ENCODE measurements at regions not wholly inside any gene's neighbourhood (a gene's known extent, or its start where the extent isn't known, plus 50 kb on each side); places are given as distances from the start of the nearest gene placed in this dataset.

DNA sequence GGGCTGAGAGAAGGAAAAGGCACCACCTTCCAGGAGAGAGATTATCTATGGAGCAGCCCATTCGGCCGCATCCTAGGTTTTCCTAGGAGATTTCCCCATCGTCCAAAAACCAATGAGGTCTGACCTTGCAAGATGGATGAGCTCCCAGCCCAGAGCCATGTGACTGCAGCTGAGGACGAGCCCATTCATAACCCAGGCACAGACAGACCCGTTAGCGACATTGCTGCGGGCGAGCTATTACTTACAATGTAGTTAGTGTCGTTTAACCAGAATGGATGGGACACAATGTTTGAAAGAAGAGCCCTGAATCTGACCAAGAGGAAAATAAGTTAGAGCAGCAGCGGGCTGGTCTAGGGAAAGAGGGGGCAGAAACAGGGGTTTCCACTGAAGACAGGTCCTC, 395.9 kb upstream of the CADM1 start:
- TF ChIP-seq, protein P1, sequence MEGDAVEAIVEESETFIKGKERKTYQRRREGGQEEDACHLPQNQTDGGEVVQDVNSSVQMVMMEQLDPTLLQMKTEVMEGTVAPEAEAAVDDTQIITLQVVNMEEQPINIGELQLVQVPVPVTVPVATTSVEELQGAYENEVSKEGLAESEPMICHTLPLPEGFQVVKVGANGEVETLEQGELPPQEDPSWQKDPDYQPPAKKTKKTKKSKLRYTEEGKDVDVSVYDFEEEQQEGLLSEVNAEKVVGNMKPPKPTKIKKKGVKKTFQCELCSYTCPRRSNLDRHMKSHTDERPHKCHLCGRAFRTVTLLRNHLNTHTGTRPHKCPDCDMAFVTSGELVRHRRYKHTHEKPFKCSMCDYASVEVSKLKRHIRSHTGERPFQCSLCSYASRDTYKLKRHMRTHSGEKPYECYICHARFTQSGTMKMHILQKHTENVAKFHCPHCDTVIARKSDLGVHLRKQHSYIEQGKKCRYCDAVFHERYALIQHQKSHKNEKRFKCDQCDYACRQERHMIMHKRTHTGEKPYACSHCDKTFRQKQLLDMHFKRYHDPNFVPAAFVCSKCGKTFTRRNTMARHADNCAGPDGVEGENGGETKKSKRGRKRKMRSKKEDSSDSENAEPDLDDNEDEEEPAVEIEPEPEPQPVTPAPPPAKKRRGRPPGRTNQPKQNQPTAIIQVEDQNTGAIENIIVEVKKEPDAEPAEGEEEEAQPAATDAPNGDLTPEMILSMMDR (IDR thresholded peaks at IDR 0.05; ENCODE audit: low read depth, low read length, missing control alignments) = no peak
- no peak overlapping the region for H3K4me3 ChIP-seq (replicated peaks; ENCODE audit: low read depth, low read length)
- DNase-seq (ENCODE audit: extremely low read depth, low read depth) = no peak

DNA sequence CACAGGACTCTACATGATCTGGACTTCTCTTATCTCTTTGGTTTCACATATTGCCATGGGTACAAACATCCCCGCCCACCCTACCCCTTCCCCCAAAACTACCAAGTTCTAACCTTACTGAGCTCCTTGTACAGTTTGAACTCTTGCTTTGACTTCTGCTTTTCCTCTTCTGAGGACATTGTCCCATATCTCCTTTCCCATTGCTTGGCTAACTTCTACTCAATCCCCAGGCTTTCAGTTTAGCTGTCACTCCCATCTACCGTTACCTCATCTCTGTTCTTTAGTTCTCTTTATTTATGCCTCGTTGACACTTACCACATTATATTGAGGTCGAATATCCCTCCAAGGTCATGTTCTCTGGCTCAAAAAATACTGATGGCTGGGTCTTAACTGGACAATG, 393.5 kb upstream of the CADM1 start:
- H3K4me3 ChIP-seq (replicated peaks; ENCODE audit: low read depth, low read length) = no peak overlapping the region
- TF ChIP-seq, protein P1 (IDR thresholded peaks at IDR 0.05; ENCODE audit: low read depth, low read length, missing control alignments) = no peak
- DNase-seq (ENCODE audit: extremely low read depth, low read depth) = no peak

DNA sequence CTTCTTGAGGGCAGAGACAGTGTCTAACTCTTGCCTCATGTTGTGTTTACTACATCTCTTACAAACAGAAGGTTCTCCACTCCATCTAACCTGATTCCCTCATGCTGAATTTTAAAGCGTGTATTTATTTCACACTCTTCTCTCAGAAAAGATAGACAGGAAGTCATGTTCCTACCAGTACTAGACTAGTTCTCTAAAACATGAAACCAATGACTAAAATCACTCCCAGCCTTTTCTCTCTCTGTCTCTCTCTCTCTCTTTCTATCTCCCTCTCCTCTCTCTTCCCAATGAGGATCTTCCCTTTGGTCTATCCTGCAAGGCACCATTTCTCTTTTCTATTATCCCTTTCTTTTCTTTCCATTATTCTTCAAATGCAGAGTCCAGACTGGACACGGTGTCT, 391.9 kb upstream of the CADM1 start:
- no peak for DNase-seq (ENCODE audit: extremely low read depth, low read depth)
- TF ChIP-seq, protein P1 (IDR thresholded peaks at IDR 0.05; ENCODE audit: low read depth, low read length, missing control alignments) = no peak
- H3K4me3 ChIP-seq (replicated peaks; ENCODE audit: low read depth, low read length) = no peak overlapping the region

DNA sequence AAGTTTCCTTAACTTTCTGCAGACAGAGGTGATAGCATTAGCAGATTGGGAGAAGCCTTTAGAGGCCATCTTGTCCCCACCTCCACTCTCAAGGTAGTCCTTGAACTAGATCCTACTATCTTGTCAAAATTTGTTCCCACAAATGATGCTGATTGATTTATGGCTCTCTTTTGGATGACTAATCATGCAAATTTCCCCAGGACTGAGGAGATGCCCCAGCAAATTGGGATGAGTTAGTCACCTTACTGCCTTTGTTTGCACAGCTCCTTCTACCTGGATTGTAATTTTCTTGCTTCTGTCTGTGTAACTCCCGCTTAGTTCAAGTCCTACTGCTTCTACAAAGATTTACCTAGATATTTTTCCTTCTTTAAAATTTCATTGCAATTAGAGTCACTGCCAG, 391.4 kb upstream of the CADM1 start:
- TF ChIP-seq, protein P1 (IDR thresholded peaks at IDR 0.05; ENCODE audit: low read depth, low read length, missing control alignments) = no peak
- H3K4me3 ChIP-seq (replicated peaks; ENCODE audit: low read depth, low read length) = no peak overlapping the region
- DNase-seq (ENCODE audit: extremely low read depth, low read depth) = no peak

DNA sequence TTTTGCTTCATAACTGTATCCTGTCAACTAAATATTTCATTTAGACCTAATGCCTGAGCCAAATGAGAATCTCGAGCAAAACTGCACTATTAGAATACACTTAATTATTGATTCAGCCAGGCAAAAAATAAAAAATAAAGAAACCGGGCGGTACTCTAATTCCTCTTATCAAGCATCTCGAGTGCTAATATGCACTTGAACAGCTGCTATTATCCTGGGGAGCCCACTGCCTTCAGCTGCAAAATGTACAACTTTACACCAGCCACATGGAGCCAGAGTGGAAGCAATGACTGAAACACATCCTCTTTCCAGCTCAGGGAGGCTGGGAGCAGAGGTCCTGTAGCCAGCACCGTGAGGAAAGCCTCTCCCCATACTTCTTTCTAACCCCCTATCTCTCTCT, 390.0 kb upstream of the CADM1 start:
- DNase-seq (ENCODE audit: extremely low read depth, low read depth) = no peak
- TF ChIP-seq, protein P1 (IDR thresholded peaks at IDR 0.05; ENCODE audit: low read depth, low read length, missing control alignments) = no peak
- H3K4me3 ChIP-seq (replicated peaks; ENCODE audit: low read depth, low read length) = no peak overlapping the region

DNA sequence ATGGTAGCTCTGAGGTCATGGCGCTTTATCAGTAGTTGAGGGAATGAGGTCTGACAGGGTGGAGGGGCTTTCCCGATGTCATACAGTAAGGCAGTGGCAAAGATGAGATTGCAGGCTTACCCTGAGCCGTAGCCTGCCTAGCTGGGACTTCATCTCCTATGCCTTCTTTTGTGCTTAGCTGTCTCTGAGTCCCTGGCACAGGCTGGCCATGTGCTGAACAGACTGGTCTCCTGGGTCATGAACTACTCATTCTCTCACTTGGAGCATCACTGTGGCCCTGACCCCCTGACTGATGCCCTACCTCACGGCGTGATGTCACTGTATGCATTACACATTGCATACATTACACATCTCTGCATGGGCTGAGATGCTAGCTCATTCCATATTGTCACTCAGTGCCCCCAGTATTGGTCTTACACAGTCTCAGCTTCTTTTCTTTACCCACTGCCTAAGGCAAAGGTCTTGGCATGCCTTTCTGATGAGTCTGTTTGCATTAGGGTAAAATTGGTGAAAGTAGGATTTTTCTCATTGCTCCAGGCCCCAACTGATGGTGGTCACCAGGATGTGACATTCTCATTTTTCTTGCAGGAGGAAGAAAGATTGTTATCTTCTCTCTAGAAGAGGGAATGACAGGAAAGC, 389.4 kb upstream of the CADM1 start:
- TF ChIP-seq, protein P1 (IDR thresholded peaks at IDR 0.05; ENCODE audit: low read depth, low read length, missing control alignments) = no peak
- DNase-seq (ENCODE audit: extremely low read depth, low read depth) = no peak
- no peak overlapping the region for H3K4me3 ChIP-seq (replicated peaks; ENCODE audit: low read depth, low read length)

DNA sequence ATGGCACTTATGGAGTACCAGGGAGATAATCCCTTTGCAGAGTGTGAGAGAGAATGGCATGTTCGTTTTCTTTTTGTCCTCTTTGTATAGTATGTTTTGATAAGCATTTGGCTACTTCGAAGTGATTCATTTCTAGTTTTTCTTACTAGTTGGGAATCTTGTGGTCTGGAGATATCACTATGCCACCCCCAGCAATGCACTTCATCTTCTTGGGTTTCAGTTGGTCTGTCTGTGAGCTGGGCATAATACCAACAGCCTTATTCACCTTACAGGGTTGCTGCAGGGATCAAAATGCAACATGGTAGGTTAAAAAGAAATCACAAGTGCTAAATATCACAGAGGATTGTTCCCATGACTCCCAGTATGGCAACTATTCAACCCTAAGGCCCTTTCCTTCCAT, 387.8 kb upstream of the CADM1 start:
- DNase-seq (ENCODE audit: extremely low read depth, low read depth) = no peak
- TF ChIP-seq, protein P1 (IDR thresholded peaks at IDR 0.05; ENCODE audit: low read depth, low read length, missing control alignments) = no peak
- H3K4me3 ChIP-seq (replicated peaks; ENCODE audit: low read depth, low read length) = no peak overlapping the region
